HEK293 (cell line): ENCODE measurements at regions not wholly inside any gene's neighbourhood (a gene's known extent, or its start where the extent isn't known, plus 50 kb on each side); places are given as distances from the start of the nearest gene placed in this dataset.

Experiments used
- CTCF ChIA-PET: fragments of 350-600 bp; formaldehyde crosslinking; extraction: SDS; loops from one replicate; lab custom pipeline; 2021; ENCODE audit warnings: antibody characterized with exemption; lab: Yijun Ruan, JAX
- POLR2A ChIA-PET: fragments of 300-600 bp; formaldehyde crosslinking; extraction: SDS; loops from one replicate; lab custom pipeline; 2020; ENCODE audit warnings: antibody characterized with exemption, inconsistent platforms; lab: Yijun Ruan, JAX
- H3K27ac ChIP-seq: fragments of 200-500 bp; sonication (Bioruptor generic); 2 replicates; pipeline ENCODE4 v1.5.1; 2014; ENCODE audit warnings: low read depth, low read length, control low read depth, inconsistent platforms; ENCODE audit errors: extremely low read depth
- H3K36me3 ChIP-seq, 2 experiments: fragments of 200-500 bp in 1 of 2; sonication (Bioruptor generic) in 1 of 2; 1 replicate in 1 of 2; 2 replicates in 1 of 2; pipeline ENCODE4 v1.5.1; 2014 to 2017; ENCODE audit warnings: inconsistent platforms in 2 of 2, low read length in 2 of 2; ENCODE audit not compliant: control insufficient read depth in 2 of 2, insufficient read depth in 1 of 2
- H3K4me1 ChIP-seq: fragments of 200-500 bp; sonication (Bioruptor generic); 2 replicates; pipeline ENCODE4 v1.5.1; 2014; ENCODE audit warnings: mild to moderate bottlenecking, low read length, inconsistent platforms; ENCODE audit not compliant: control insufficient read depth, insufficient read depth
- H3K4me3 ChIP-seq: 2 replicates; pipeline ENCODE4 v1.5.1; 2011; ENCODE audit warnings: low read depth, mild to moderate bottlenecking, control low read depth, low read length, moderate library complexity
- H3K9me3 ChIP-seq: fragments of 200-500 bp; sonication (Bioruptor generic); 2 replicates; pipeline ENCODE4 v1.5.1; 2014; ENCODE audit warnings: low read depth, low read length, inconsistent platforms; ENCODE audit not compliant: control insufficient read depth, insufficient read depth
- HOXA7 ChIP-seq: sonication (generic); formaldehyde crosslinking; IDR thresholded peaks from 2 replicates; pipeline ENCODE4 v1.8.1; 2022; ENCODE audit warnings: missing genetic modification reagents, borderline replicate concordance
- OSR2 ChIP-seq: fragments of 450-650 bp; formaldehyde crosslinking; IDR thresholded peaks from 2 replicates; pipeline ENCODE4 v1.5.1; 2016; ENCODE audit warnings: missing biosample characterization, missing genetic modification characterization
- PBX3 ChIP-seq: sonication (generic); formaldehyde crosslinking; IDR thresholded peaks from 2 replicates; pipeline ENCODE4 v1.8.1; 2022; ENCODE audit warnings: mild to moderate bottlenecking, moderate library complexity, missing genetic modification reagents
- TCF7L2 ChIP-seq: IDR thresholded peaks from 2 replicates; pipeline ENCODE4 v1.6.1; 2011; ENCODE audit warnings: low read depth, mild to moderate bottlenecking, inconsistent platforms, low read length, moderate library complexity, borderline replicate concordance
- TRIM28 ChIP-seq: IDR thresholded peaks from 2 replicates; pipeline ENCODE4 v1.6.1; 2011; ENCODE audit warnings: low read length, control low read depth, borderline replicate concordance
- ZBTB48 ChIP-seq: fragments of 450-650 bp; formaldehyde crosslinking; IDR thresholded peaks from 2 replicates; pipeline ENCODE4 v1.5.1; 2016; ENCODE audit warnings: missing biosample characterization, missing genetic modification characterization
- ZEB2 ChIP-seq: fragments of 450-650 bp; formaldehyde crosslinking; IDR thresholded peaks from 2 replicates; pipeline ENCODE4 v1.5.1; 2016; ENCODE audit warnings: missing biosample characterization, missing genetic modification characterization
- ZNF121 ChIP-seq: fragments of 450-650 bp; formaldehyde crosslinking; IDR thresholded peaks from 2 replicates; pipeline ENCODE4 v1.5.1; 2016; ENCODE audit warnings: missing biosample characterization, missing genetic modification characterization
- ZNF148 ChIP-seq: fragments of 450-650 bp; formaldehyde crosslinking; IDR thresholded peaks from 2 replicates; pipeline ENCODE4 v1.5.0; 2017; ENCODE audit warnings: missing biosample characterization, missing genetic modification characterization, borderline replicate concordance
- ZNF223 ChIP-seq: fragments of 450-650 bp; formaldehyde crosslinking; IDR thresholded peaks from 2 replicates; pipeline ENCODE4 v1.5.1; 2016; ENCODE audit warnings: missing biosample characterization, missing genetic modification characterization
- ZNF274 ChIP-seq, 2 experiments: fragments of 200-500 bp in 1 of 2; fragments of 450-650 bp in 1 of 2; sonication (Bioruptor generic) in 1 of 2; formaldehyde crosslinking in 1 of 2; IDR thresholded peaks; 2 replicates each; pipeline versions ENCODE4 v1.5.1 to v1.6.1; 2014 to 2016; ENCODE audit warnings: borderline replicate concordance in 1 of 2, inconsistent platforms in 1 of 2, low read length in 1 of 2, missing biosample characterization in 1 of 2, missing genetic modification characterization in 1 of 2
- ZNF350 ChIP-seq: fragments of 450-650 bp; formaldehyde crosslinking; IDR thresholded peaks from 2 replicates; pipeline ENCODE4 v1.5.0; 2017; ENCODE audit warnings: missing biosample characterization, mild to moderate bottlenecking, missing genetic modification characterization
- ZNF394 ChIP-seq: fragments of 450-650 bp; formaldehyde crosslinking; IDR thresholded peaks from 2 replicates; pipeline ENCODE4 v1.5.1; 2016; ENCODE audit warnings: missing biosample characterization, missing genetic modification characterization, mild to moderate bottlenecking, moderate library complexity, borderline replicate concordance
- ZNF404 ChIP-seq: fragments of 450-650 bp; formaldehyde crosslinking; IDR thresholded peaks from 2 replicates; pipeline ENCODE4 v1.5.1; 2017; ENCODE audit warnings: missing biosample characterization, missing genetic modification characterization
- ZNF488 ChIP-seq: fragments of 450-650 bp; formaldehyde crosslinking; IDR thresholded peaks from 2 replicates; pipeline ENCODE4 v1.5.1; 2016; ENCODE audit warnings: missing biosample characterization, missing genetic modification characterization
- ZNF518A ChIP-seq: fragments of 450-650 bp; formaldehyde crosslinking; conservative IDR thresholded peaks from 2 replicates; pipeline ENCODE4 v1.5.1; 2016; ENCODE audit warnings: low read depth, missing biosample characterization, missing genetic modification characterization
- ZNF555 ChIP-seq: fragments of 450-650 bp; formaldehyde crosslinking; conservative IDR thresholded peaks from 2 replicates; pipeline ENCODE4 v1.5.1; 2017; ENCODE audit warnings: missing biosample characterization, mild to moderate bottlenecking, missing genetic modification characterization, inconsistent platforms
- ZNF560 ChIP-seq: fragments of 450-650 bp; formaldehyde crosslinking; IDR thresholded peaks from 2 replicates; pipeline ENCODE4 v1.5.1; 2017; ENCODE audit warnings: missing biosample characterization, missing genetic modification characterization, borderline replicate concordance
- ZNF624 ChIP-seq: fragments of 450-650 bp; formaldehyde crosslinking; IDR thresholded peaks from 2 replicates; pipeline ENCODE4 v1.5.1; 2017; ENCODE audit warnings: missing biosample characterization, missing genetic modification characterization
- ZNF692 ChIP-seq: fragments of 450-650 bp; formaldehyde crosslinking; IDR thresholded peaks from 2 replicates; pipeline ENCODE4 v1.5.1; 2016; ENCODE audit warnings: missing biosample characterization, missing genetic modification characterization
- ZSCAN18 ChIP-seq: fragments of 450-650 bp; formaldehyde crosslinking; IDR thresholded peaks from 2 replicates; pipeline ENCODE4 v1.5.1; 2016; ENCODE audit warnings: missing biosample characterization, missing genetic modification characterization

- ChIA-PET CTCF (interaction anchor here (0.7 to 1.1 kb wide), 3 partner anchors 39 to 491 kb away, joined by 3 read pairs; no protein-coding TSS in a partner anchor), POLR2A (no interaction called here)
- Histone ChIP-seq H3K4me1 (no peaks in the 10 kb centered on the region), H3K9me3 (no peaks in the 10 kb centered on the region), H3K36me3 (no peaks in the 10 kb centered on the region), H3K27ac (no peak overlapping the region), H3K4me3 (no peak overlapping the region)
- TF ChIP-seq ZNF518A (no peak), ZNF692 (tag by site-specific recombination) (no peak), ZNF223 (tag by site-specific recombination) (no peak), TRIM28 (no peak), ZNF148 (tag by site-specific recombination) (no peak), ZNF274 (IDR thresholded peaks at IDR 0.05; ENCODE audit: low read length) (no peak), ZNF274 (tag by site-specific recombination; IDR thresholded peaks at IDR 0.05; ENCODE audit: borderline replicate concordance) (no peak), ZBTB48 (no peak), ZNF394 (tag by site-specific recombination) (no peak)
Measured at GRCh38 chr2:223418604-223419199, 183.5 kb downstream of the SCG2 start.

- CTCF ChIA-PET, result no interaction called here
- H3K27ac ChIP-seq, result no peak overlapping the region
- POLR2A ChIA-PET, result no interaction called here
- TF ChIP-seq ZNF488, result no peak
- TF ChIP-seq ZNF350, result no peak
- TF ChIP-seq ZSCAN18 (tag by site-specific recombination), result no peak
- no peak for TF ChIP-seq OSR2 (tag by site-specific recombination)
- no peak for TF ChIP-seq ZNF560 (tag by site-specific recombination)
- no peak for TF ChIP-seq ZNF624
- TF ChIP-seq ZNF404 (tag by site-specific recombination), result no peak
- no peak for TF ChIP-seq ZNF121 (tag by site-specific recombination)
- TF ChIP-seq ZEB2 (tag by site-specific recombination), result no peak
- no peak for TF ChIP-seq PBX3
- TF ChIP-seq HOXA7 (CRISPR knock-in tag), result no peak
- TF ChIP-seq ZNF555 (tag by site-specific recombination), result no peak
- TF ChIP-seq TCF7L2, result no peak
Measured at GRCh38 chr2:223420048-223420447, 182.1 kb downstream of the SCG2 start.

More at GRCh38 chr2:223420048-223420447, 182.1 kb downstream of the SCG2 start:
- H3K9me3 ChIP-seq, result no peaks in the 10 kb centered on the region
- H3K4me3 ChIP-seq, result no peak overlapping the region
- no peaks in the 10 kb centered on the region for H3K4me1 ChIP-seq
- no peaks in the 10 kb centered on the region for H3K36me3 ChIP-seq
